ENCODE measurements at regions not wholly inside any gene's neighbourhood (a gene's known extent, or its start where the extent isn't known, plus 50 kb on each side); places are given as distances from the start of the nearest gene placed in this dataset.

DNA sequence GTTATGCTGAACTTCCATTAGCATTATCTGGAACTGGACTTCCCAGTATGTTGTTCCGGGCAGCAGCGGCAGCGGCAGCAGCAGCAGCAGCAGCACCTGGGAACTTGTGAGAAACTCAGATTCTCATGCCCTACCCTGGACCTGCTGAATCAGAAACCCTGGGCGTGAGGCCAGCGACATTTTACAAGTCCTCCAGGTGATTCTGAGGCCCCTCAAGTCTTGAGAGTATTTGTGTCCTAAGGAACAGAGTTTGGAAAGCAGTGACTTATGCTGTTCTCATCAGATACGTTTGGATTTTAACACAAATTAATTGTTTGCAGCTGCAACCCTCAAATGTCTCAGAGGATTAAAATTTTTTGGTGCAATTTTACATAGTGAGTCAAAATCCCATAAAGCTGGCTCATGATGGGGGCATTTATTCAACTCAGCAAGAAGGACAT lies 157.2 kb upstream of the KAZN start:
- DNase-seq (ENCODE audit: low read depth): peak; percentile 54

- DNase-seq (ENCODE audit: low read depth): no peak
Observed at GRCh38 chr1:14442669-14443068, 155.8 kb upstream of the KAZN start.

DNA sequence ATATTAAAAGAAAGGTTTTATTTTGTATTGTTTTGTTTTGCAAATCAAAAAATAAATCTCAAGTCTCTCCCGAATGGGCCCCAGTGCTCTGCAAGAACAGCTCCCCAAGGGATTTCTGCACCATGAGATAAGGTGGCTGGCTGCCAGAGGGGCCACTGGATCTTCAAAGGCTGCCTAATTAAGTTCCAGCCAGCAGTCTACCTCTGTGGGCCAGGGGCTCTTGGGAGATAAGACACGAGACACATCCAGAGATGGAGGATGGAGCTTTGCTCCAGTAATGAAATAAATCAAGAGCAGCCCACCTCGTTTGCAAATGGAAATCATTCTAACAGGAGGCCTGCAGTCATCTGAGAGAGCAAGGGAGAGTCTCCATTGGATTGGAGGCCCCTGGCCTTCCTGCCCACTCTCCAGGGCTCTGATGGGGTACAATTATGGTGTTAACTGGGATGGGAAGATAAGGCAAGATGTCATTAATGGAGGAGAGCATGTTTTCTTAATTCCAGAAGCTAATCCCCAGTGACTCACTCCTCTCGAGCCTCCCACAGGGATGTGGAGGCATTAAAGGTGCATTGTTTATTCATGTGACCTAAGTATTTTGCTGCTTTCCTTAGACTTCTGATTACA lies 155.2 kb upstream of the KAZN start:
- DNase-seq (ENCODE audit: low read depth): no peak

GRCh38 chr1:14451217-14451616 lies 147.3 kb upstream of the KAZN start:
- DNase-seq (ENCODE audit: low read depth): no peak

- no peak for DNase-seq (ENCODE audit: low read depth)
Observed at GRCh38 chr1:14452551-14452950, 145.9 kb upstream of the KAZN start.

DNA sequence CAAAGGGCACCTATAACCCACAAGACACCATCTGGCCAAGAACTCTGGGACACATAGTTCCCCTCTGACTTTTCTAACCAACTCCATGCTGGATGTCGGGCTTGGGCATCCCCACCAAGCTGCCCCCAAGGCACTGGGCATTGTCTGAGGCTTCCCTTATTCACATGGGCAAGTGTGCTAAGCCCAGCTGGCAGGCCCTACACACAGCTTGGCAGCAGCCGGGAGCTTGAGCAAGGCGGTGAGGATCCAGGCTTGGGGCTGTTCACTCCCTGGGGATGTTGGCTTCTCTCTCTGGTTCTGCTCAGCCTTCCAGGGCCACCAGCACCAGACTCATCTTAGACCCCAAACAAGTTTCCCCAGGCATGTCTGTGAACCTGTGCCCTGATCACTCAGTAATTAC lies 138.3 kb upstream of the KAZN start:
- no peak for DNase-seq (ENCODE audit: low read depth)

GRCh38 chr1:14462851-14463250 lies 135.6 kb upstream of the KAZN start:
- no peak for DNase-seq (ENCODE audit: low read depth)

- DNase-seq (ENCODE audit: low read depth): no peak
Observed at GRCh38 chr1:14466006-14466405, 132.5 kb upstream of the KAZN start.

- DNase-seq (ENCODE audit: low read depth): no peak
Observed at GRCh38 chr1:14467112-14467511, 131.4 kb upstream of the KAZN start.

- no peak for DNase-seq (ENCODE audit: low read depth)
Observed at GRCh38 chr1:14468751-14469150, 129.7 kb upstream of the KAZN start.

DNA sequence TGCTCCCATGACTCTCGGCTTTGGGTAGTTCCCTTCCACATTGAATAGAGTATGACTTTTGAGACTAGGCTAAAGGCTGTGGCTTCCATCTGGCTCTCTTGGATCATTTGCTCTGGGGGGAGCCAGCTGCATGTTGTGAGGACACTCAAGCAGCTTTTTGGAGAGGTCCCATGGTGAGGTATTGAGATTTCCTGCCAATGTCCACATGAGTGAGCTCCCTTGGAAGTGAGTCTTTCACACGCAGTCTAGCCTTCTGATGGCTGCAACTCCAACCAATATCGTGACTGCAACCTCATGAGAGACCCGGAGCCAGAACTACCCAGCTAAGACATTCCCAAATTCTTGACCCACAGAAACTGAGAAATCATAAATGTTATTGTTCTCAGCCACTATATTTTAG lies 127.7 kb upstream of the KAZN start:
- DNase-seq (ENCODE audit: low read depth): no peak

GRCh38 chr1:14474856-14475255 lies 123.6 kb upstream of the KAZN start:
- no peak for DNase-seq (ENCODE audit: low read depth)

DNA sequence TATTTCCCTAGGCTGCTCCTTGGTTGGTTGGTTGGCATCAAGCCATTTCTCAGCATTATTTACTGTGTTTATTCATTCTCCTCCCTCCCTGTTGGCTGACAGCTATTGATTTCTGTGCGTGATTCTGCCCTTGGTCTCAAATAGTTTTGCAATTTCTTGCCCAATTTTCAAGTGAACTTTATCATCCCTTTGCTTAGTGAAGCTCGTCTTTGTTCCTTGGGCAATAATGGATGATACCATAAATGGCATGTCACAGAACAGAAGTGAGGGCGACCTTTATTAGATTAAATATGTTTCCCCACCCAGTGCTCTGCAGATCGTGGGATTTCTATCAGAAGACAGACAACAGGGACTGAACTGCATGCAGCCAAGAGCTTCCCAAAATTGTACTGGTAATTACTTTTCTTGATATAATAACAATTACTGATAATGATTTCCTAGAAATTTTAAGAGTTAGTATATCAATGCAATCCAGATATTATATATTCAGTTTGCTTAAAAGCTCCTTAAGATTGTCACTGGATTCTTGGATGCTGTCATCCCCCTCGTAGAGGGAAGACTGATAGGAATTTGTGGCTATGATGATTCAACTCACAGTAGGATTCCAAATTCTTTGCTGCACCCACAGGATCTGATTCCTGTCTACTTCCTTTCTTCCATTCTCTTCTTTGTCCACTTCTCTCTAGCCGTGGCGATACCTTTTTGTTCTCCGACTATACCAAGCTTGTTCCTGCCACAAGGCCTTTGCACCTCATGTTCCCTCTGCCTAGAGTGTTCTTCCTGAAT lies 122.1 kb upstream of the KAZN start:
- DNase-seq (ENCODE audit: low read depth): peak; percentile 17

DNA sequence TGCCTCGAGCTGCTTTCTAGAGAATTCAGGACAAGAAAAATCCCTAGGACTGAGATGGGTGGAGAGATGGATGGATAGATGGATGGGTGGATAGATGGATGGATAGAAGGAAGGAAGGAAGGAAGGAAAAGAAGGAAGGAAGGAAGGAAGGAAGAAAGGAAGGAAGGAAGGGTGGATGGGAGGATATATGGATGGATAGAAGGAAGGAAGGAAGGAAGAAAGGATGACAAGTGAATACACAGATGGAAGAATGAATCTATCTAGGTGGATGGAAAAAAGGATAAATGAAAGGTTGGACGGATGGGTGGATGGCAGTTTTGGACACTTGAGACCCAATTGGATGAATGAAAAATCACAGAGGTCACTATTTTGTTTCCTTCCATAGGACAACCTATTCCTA lies 120.4 kb upstream of the KAZN start:
- DNase-seq (ENCODE audit: low read depth): no peak

DNA sequence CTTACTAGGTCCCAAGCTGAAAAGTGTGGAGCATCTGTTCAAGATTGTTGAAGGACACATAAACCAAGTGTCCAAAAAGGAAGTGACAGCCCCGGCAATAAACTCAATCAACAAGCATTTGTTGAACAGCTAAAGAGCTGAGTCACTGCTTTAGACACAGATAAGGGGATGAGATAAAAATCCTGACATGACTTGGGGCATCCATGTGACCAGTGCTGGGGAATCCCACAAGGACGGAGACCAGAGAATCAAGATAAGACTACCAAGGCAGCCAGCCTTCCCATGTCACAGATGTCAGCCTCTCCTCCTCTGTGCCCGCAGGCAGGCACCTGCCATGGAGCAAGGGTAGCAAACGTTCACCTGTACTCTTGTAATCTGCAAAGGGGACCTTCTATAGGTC lies 118.6 kb upstream of the KAZN start:
- DNase-seq (ENCODE audit: low read depth): peak; percentile 48

- DNase-seq (ENCODE audit: low read depth): no peak
Observed at GRCh38 chr1:14482784-14483450, 115.6 kb upstream of the KAZN start.

DNA sequence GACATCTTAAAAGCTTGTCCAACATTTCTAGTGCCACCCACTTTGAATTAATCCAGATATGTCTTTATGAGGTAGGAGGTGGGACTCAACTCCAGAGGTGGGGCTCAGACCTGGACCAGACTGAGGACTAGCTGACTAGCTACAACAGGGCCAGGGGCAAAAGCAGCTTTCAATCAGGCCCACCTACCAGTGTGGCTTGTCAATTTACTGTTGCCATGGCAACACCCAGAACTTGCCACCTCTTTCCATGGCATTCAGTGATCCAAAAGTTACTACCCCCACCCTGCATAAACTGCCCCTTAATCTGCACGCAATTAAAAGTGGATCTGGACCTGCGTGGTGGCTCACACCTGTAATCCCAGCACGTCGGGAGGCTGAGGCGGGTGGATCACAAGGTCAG lies 113.2 kb upstream of the KAZN start:
- DNase-seq (ENCODE audit: low read depth): no peak

DNA sequence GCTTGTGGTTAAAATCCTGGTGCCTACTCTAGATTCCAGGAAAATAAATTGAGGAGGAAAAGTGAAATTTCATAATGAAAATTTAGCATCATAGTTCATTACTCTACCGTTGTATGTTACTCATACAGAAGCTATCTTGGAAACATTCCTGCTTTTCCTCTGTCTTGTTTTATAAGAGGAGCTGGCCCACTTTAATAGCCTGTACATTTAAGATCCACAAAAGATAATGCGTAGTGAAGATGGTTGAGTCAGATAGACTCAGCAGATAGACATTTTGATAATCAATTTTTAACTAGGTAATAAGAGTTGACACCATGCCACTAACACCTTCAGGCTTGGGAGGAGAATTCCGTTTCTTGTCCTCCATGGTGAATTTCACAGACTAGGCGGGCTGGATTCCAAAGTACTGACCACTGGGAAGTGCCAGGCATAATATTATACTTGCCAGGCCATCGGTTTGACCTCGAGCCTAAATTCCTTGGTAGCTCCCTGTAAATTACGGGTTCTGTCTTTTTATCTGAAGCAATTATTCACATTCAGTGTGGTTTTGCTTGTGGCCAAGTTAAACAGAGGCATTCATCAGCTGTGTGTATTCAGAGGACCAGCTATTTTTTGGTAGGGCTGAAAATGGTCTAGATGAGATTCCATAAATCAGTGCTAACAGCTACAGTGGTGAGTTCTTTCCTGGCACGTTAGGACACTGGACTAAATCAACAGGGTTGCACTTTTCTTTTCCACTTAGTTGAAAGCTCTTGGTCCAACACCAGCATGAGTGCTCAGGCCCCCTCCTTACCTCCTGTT lies 111.9 kb upstream of the KAZN start:
- peak; percentile 77 for DNase-seq (ENCODE audit: low read depth)

- DNase-seq (ENCODE audit: low read depth): peak; percentile 44
Observed at GRCh38 chr1:14487671-14488070, 110.8 kb upstream of the KAZN start.

- no peak for DNase-seq (ENCODE audit: low read depth)
Observed at GRCh38 chr1:14494911-14495310, 103.6 kb upstream of the KAZN start.

- no peak for DNase-seq (ENCODE audit: low read depth)
Observed at GRCh38 chr1:14495381-14495780, 103.1 kb upstream of the KAZN start.

GRCh38 chr1:14495996-14496395 lies 102.5 kb upstream of the KAZN start:
- no peak for DNase-seq (ENCODE audit: low read depth)
